Astrocyte (in vitro differentiated cells and primary cell): ENCODE measurements at regions not wholly inside any gene's neighbourhood (a gene's known extent, or its start where the extent isn't known, plus 50 kb on each side); places are given as distances from the start of the nearest gene placed in this dataset.

Experiments used
- DNase-seq: peaks from one replicate; pipeline ENCODE4 v3.0.0-alpha.2; 2010; ENCODE audit warnings: low read depth
- FAIRE-seq: peaks from 2 replicates; lab custom pipeline; 2011; peaks lifted over from hg19 to GRCh38; lab: Jason Lieb, UNC
- H2AFZ ChIP-seq: 2 replicates; pipeline ENCODE4 v1.6.0; 2012; ENCODE audit warnings: low read depth, low read length, inconsistent platforms
- H3K27ac ChIP-seq: 2 replicates; pipeline ENCODE4 v1.5.1; 2011; ENCODE audit warnings: low read depth, low read length, inconsistent platforms
- H3K27me3 ChIP-seq: 2 replicates; pipeline ENCODE4 v1.6.0; 2011; ENCODE audit warnings: low read length, inconsistent platforms; ENCODE audit not compliant: insufficient read depth
- H3K36me3 ChIP-seq: 2 replicates; pipeline ENCODE4 v1.5.1; 2011; ENCODE audit warnings: low read length, inconsistent platforms; ENCODE audit not compliant: insufficient read depth
- H3K4me1 ChIP-seq: 2 replicates; pipeline ENCODE4 v1.5.1; 2011; ENCODE audit warnings: low read length, inconsistent platforms; ENCODE audit not compliant: insufficient read depth
- H3K4me2 ChIP-seq: 2 replicates; pipeline ENCODE4 v1.6.0; 2012; ENCODE audit warnings: low read length, inconsistent platforms
- H3K4me3 ChIP-seq: 2 replicates; pipeline ENCODE4 v1.5.1; 2011; ENCODE audit warnings: low read depth, mild to moderate bottlenecking, low read length, inconsistent platforms; ENCODE audit not compliant: insufficient read depth
- H3K79me2 ChIP-seq: 2 replicates; pipeline ENCODE4 v1.6.0; 2012; ENCODE audit warnings: mild to moderate bottlenecking, low read length, inconsistent platforms; ENCODE audit not compliant: insufficient read depth
- H3K9ac ChIP-seq: 2 replicates; pipeline ENCODE4 v1.6.0; 2012; ENCODE audit warnings: mild to moderate bottlenecking, low read length, inconsistent platforms
- H3K9me3 ChIP-seq: 2 replicates; pipeline ENCODE4 v1.5.1; 2012; ENCODE audit warnings: low read depth, mild to moderate bottlenecking, low read length, inconsistent platforms; ENCODE audit not compliant: insufficient read depth
- H4K20me1 ChIP-seq: 2 replicates; pipeline ENCODE4 v1.6.0; 2012; ENCODE audit warnings: low read length, inconsistent platforms; ENCODE audit not compliant: insufficient read depth
- H3K27ac Mint-ChIP-seq: one replicate; pipeline ENCODE4 v1.8.0; 2021; ENCODE audit warnings: mild to moderate bottlenecking, mixed read lengths; ENCODE audit not compliant: unreplicated experiment
- H3K27me3 Mint-ChIP-seq: one replicate; pipeline ENCODE4 v1.8.0; 2021; ENCODE audit warnings: low read depth, mixed read lengths; ENCODE audit not compliant: unreplicated experiment
- H3K36me3 Mint-ChIP-seq: one replicate; pipeline ENCODE4 v1.8.0; 2021; ENCODE audit warnings: low read depth, mixed read lengths; ENCODE audit not compliant: unreplicated experiment
- H3K4me1 Mint-ChIP-seq: one replicate; pipeline ENCODE4 v1.8.0; 2021; ENCODE audit warnings: low read depth, mixed read lengths; ENCODE audit not compliant: unreplicated experiment
- H3K4me3 Mint-ChIP-seq: one replicate; pipeline ENCODE4 v1.8.0; 2021; ENCODE audit warnings: mild to moderate bottlenecking, moderate library complexity, mixed read lengths; ENCODE audit not compliant: unreplicated experiment
- H3K9me3 Mint-ChIP-seq: one replicate; pipeline ENCODE4 v1.8.0; 2021; ENCODE audit warnings: mild to moderate bottlenecking, mixed read lengths; ENCODE audit not compliant: unreplicated experiment
- EZH2 ChIP-seq: IDR thresholded peaks from 2 replicates; pipeline ENCODE4 v1.6.1; 2012; ENCODE audit warnings: mild to moderate bottlenecking, low read length, inconsistent platforms; ENCODE audit not compliant: insufficient read depth
- TF ChIP-seq, protein P1 (sequence below): IDR thresholded peaks from 2 replicates; pipeline ENCODE4 v1.5.1; 2011; ENCODE audit warnings: low read depth, mild to moderate bottlenecking, inconsistent platforms, low read length, moderate library complexity; ENCODE audit not compliant: insufficient read depth

- peaks cover 15% of the 10 kb centered on the region for H3K27me3 ChIP-seq
- no peak for FAIRE-seq
- H4K20me1 ChIP-seq, result no peaks in the 10 kb centered on the region
- no peak overlapping the region for H3K4me3 ChIP-seq
- no peak overlapping the region for H3K4me2 ChIP-seq
- peaks cover 22% of the 10 kb centered on the region for H3K4me1 Mint-ChIP-seq
- no peak overlapping the region for H3K27ac ChIP-seq
- no peak overlapping the region for H3K9ac ChIP-seq
- no peaks in the 10 kb centered on the region for H3K36me3 Mint-ChIP-seq
- no peaks in the 10 kb centered on the region for H3K79me2 ChIP-seq
- no peak overlapping the region for H3K4me3 Mint-ChIP-seq
- H3K27me3 Mint-ChIP-seq, result peaks cover 27% of the 10 kb centered on the region
- no peaks in the 10 kb centered on the region for H3K36me3 ChIP-seq
- H3K27ac Mint-ChIP-seq, result no peak overlapping the region
- no peaks in the 10 kb centered on the region for H3K9me3 Mint-ChIP-seq
- no peak for DNase-seq
- no peak for TF ChIP-seq EZH2
- TF ChIP-seq, protein P1, sequence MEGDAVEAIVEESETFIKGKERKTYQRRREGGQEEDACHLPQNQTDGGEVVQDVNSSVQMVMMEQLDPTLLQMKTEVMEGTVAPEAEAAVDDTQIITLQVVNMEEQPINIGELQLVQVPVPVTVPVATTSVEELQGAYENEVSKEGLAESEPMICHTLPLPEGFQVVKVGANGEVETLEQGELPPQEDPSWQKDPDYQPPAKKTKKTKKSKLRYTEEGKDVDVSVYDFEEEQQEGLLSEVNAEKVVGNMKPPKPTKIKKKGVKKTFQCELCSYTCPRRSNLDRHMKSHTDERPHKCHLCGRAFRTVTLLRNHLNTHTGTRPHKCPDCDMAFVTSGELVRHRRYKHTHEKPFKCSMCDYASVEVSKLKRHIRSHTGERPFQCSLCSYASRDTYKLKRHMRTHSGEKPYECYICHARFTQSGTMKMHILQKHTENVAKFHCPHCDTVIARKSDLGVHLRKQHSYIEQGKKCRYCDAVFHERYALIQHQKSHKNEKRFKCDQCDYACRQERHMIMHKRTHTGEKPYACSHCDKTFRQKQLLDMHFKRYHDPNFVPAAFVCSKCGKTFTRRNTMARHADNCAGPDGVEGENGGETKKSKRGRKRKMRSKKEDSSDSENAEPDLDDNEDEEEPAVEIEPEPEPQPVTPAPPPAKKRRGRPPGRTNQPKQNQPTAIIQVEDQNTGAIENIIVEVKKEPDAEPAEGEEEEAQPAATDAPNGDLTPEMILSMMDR, result no peak
- no peaks in the 10 kb centered on the region for H3K9me3 ChIP-seq
- peaks cover 6% of the 10 kb centered on the region for H3K4me1 ChIP-seq
- H2AFZ ChIP-seq, result no peak overlapping the region
Measured at GRCh38 chr3:43951813-43952212, 261.1 kb downstream of the ABHD5 start.

- TF ChIP-seq, protein P1, result no peak
- TF ChIP-seq EZH2, result no peak
- no peak overlapping the region for H3K9ac ChIP-seq
- H3K4me1 Mint-ChIP-seq, result peaks cover 13% of the 10 kb centered on the region
- FAIRE-seq (no peak), DNase-seq (no peak)
- H3K9me3 Mint-ChIP-seq, result peaks cover under 1% of the 10 kb centered on the region
- H3K9me3 ChIP-seq, result no peaks in the 10 kb centered on the region
- no peaks in the 10 kb centered on the region for H3K36me3 Mint-ChIP-seq
- no peak overlapping the region for H2AFZ ChIP-seq
- H3K4me1 ChIP-seq, result peaks cover 6% of the 10 kb centered on the region
- peak overlapping the region; percentile 43 for H3K4me2 ChIP-seq
- no peak overlapping the region for H3K27ac Mint-ChIP-seq
- H4K20me1 ChIP-seq, result no peaks in the 10 kb centered on the region
- no peak overlapping the region for H3K27ac ChIP-seq
- peak overlapping the region; percentile 5 for H3K4me3 Mint-ChIP-seq
- no peak overlapping the region for H3K4me3 ChIP-seq
- H3K79me2 ChIP-seq, result no peaks in the 10 kb centered on the region
- H3K27me3 ChIP-seq, result peaks cover 20% of the 10 kb centered on the region
- H3K27me3 Mint-ChIP-seq, result peaks cover 27% of the 10 kb centered on the region
- H3K36me3 ChIP-seq, result no peaks in the 10 kb centered on the region
Measured at GRCh38 chr3:43953380-43953779, 262.6 kb downstream of the ABHD5 start.

- Histone ChIP-seq H3K4me3 (no peak overlapping the region), H3K36me3 (no peaks in the 10 kb centered on the region), H3K4me2 (peak overlapping the region; percentile 43), H4K20me1 (no peaks in the 10 kb centered on the region), H3K9ac (no peak overlapping the region), H3K27me3 (peaks cover 21% of the 10 kb centered on the region), H3K27ac (no peak overlapping the region), H3K79me2 (no peaks in the 10 kb centered on the region), H3K4me1 (peaks cover 6% of the 10 kb centered on the region), H3K9me3 (no peaks in the 10 kb centered on the region), H2AFZ (no peak overlapping the region)
- H3K36me3 Mint-ChIP-seq, result no peaks in the 10 kb centered on the region
- no peak for FAIRE-seq
- peaks cover 12% of the 10 kb centered on the region for H3K4me1 Mint-ChIP-seq
- H3K27ac Mint-ChIP-seq, result peak overlapping the region; percentile 3
- peaks cover 24% of the 10 kb centered on the region for H3K27me3 Mint-ChIP-seq
- no peak for TF ChIP-seq EZH2
- TF ChIP-seq, protein P1, result no peak
- peak overlapping the region; percentile 5 for H3K4me3 Mint-ChIP-seq
- DNase-seq, result peak; percentile 49
- H3K9me3 Mint-ChIP-seq, result peaks cover 2% of the 10 kb centered on the region
Measured at GRCh38 chr3:43953814-43954692, 263.3 kb downstream of the ABHD5 start.
